Vagina (tissue), 2 donors: ENCODE measurements at regions not wholly inside any gene's neighbourhood (a gene's known extent, or its start where the extent isn't known, plus 50 kb on each side); places are given as distances from the start of the nearest gene placed in this dataset.

Experiments used
- CTCF ChIP-seq, 3 experiments: fragments of 450-650 bp in 2 of 3; fragments of 200-600 bp in 1 of 3; sonication (generic) in 1 of 3; IDR thresholded peaks; one replicate each; pipeline ENCODE4 v1.5.1; 2017 to 2019; ENCODE audit warnings: antibody characterized with exemption in 3 of 3, mild to moderate bottlenecking in 2 of 3, moderate library complexity in 2 of 3
- POLR2A ChIP-seq, 2 donors: fragments of 450-650 bp; IDR thresholded peaks; one replicate each; pipeline ENCODE4 v1.6.1; 2017; ENCODE audit warnings: antibody characterized with exemption in 2 of 2, mild to moderate bottlenecking in 2 of 2, moderate library complexity in 2 of 2

DNA sequence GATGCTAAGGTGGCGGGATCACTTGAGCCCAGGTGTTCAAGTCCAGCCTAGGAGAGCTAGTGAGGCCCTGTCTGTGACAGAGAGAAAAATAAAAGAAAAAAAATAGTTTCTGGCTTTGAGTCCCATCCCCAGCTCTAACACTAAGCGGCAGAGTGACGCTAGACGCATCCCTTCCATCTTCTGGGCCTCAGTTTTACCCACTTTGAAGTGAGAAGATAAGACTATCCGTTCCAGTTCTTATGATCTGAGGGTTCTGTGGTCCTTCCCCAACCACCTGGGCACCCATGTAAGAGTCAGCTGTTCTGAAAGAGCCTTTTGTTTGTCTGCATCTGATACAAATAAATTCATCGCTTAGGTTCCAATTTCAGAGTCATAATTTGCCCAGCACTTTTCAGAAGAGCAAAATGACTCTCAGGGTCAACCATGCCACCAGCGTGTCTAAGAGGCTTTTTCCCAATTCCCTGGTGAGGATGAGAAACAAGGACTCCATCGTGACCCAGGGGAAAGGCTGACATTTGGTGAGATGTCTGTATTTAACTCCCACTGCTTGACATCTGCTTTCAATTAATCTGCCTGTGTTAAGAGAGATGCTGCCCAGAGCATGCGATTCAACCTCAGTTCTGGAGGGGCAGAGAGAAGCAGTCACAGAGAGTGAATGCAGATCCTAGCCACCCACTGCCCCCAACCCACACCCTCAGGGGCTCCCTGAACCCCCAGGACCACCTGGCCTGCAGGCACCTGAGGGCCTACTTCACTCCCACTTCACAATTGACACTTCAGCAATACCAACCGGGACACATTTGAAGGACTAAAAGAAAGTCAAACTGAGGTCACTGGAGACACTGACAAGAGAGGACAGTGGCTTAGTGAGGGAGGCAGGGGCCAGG is 131.6 kb upstream of the TOP1 start:
- TF ChIP-seq CTCF (IDR thresholded peaks at IDR 0.05) (no peak), POLR2A (IDR thresholded peaks at IDR 0.05) (no peak)
